ENCODE measurements at regions not wholly inside any gene's neighbourhood (a gene's known extent, or its start where the extent isn't known, plus 50 kb on each side); places are given as distances from the start of the nearest gene placed in this dataset.

DNA sequence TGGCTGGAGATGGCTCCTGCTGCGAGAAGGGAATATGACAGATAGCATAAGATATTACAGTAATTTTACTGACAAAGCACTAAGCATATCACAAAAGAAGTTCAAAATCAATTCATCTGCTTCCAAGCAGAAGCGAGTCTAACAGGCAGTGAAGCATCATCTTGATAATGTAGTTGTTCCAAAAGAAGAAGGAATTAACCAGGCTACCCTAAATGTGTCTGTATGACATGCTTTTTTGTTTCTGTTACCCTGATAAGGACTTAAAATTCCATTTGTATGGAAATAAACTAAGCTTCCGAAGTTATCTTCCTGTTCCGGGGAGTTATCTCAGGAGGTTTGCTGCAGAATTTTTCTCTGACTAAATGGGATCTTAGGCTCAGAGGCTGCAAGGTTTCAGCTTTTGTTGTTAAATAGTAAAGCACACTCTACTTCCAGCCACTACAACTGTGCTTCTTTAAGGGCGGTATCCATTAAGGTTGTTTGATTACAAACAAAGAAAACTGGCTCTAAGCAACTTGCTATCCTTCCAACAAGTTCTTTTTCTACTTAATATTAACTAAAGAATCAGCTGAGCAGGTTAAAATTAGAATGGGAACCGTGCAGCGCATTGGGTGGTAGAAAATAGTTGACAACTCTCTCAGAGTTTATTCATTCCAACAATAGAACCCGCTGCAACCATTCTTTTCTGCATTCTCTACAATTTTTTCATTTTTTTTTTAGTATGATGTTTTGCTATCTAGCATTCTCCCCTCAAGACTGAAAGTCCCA lies 607.3 kb downstream of the UQCRFS1 start:
- no peaks in the 10 kb centered on the region for H3K27me3 ChIP-seq (ENCODE audit: insufficient read depth, poor library complexity, severe bottlenecking)
- TF ChIP-seq POLR2AphosphoS5 (IDR thresholded peaks at IDR 0.05; ENCODE audit: low read depth) (no peak), GABPA (IDR thresholded peaks at IDR 0.05; ENCODE audit: low read depth) (no peak), SPI1 (IDR thresholded peaks at IDR 0.05; ENCODE audit: borderline replicate concordance, low read depth) (no peak), CTCF (IDR thresholded peaks at IDR 0.05; ENCODE audit: insufficient read depth, low read length) (no peak)
- TF ChIP-seq, protein P1, sequence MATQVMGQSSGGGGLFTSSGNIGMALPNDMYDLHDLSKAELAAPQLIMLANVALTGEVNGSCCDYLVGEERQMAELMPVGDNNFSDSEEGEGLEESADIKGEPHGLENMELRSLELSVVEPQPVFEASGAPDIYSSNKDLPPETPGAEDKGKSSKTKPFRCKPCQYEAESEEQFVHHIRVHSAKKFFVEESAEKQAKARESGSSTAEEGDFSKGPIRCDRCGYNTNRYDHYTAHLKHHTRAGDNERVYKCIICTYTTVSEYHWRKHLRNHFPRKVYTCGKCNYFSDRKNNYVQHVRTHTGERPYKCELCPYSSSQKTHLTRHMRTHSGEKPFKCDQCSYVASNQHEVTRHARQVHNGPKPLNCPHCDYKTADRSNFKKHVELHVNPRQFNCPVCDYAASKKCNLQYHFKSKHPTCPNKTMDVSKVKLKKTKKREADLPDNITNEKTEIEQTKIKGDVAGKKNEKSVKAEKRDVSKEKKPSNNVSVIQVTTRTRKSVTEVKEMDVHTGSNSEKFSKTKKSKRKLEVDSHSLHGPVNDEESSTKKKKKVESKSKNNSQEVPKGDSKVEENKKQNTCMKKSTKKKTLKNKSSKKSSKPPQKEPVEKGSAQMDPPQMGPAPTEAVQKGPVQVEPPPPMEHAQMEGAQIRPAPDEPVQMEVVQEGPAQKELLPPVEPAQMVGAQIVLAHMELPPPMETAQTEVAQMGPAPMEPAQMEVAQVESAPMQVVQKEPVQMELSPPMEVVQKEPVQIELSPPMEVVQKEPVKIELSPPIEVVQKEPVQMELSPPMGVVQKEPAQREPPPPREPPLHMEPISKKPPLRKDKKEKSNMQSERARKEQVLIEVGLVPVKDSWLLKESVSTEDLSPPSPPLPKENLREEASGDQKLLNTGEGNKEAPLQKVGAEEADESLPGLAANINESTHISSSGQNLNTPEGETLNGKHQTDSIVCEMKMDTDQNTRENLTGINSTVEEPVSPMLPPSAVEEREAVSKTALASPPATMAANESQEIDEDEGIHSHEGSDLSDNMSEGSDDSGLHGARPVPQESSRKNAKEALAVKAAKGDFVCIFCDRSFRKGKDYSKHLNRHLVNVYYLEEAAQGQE (IDR thresholded peaks at IDR 0.05; ENCODE audit: insufficient replicate concordance, low read depth) = no peak
- no peak overlapping the region for H3K27ac ChIP-seq (replicated peaks)
- no peak overlapping the region for H3K4me3 ChIP-seq (replicated peaks; ENCODE audit: insufficient read depth, low read length)
- no peak for DNase-seq (ENCODE audit: low read depth in 1 of 2, low spot score in 1 of 2)

- Histone ChIP-seq H3K27me3 (ENCODE audit: insufficient read depth, poor library complexity, severe bottlenecking) (no peaks in the 10 kb centered on the region), H3K4me3 (replicated peaks; ENCODE audit: insufficient read depth, low read length) (no peak overlapping the region), H3K27ac (replicated peaks) (no peak overlapping the region)
- TF ChIP-seq POLR2AphosphoS5 (IDR thresholded peaks at IDR 0.05; ENCODE audit: low read depth) (no peak), GABPA (IDR thresholded peaks at IDR 0.05; ENCODE audit: low read depth) (no peak), CTCF (IDR thresholded peaks at IDR 0.05; ENCODE audit: insufficient read depth, low read length) (no peak)
- TF ChIP-seq, protein P1 (IDR thresholded peaks at IDR 0.05; ENCODE audit: insufficient replicate concordance, low read depth) = no peak
- no peak for DNase-seq (ENCODE audit: low read depth in 1 of 2, low spot score in 1 of 2)
Observed at GRCh38 chr19:28603453-28603852, 609.5 kb downstream of the UQCRFS1 start.

DNA sequence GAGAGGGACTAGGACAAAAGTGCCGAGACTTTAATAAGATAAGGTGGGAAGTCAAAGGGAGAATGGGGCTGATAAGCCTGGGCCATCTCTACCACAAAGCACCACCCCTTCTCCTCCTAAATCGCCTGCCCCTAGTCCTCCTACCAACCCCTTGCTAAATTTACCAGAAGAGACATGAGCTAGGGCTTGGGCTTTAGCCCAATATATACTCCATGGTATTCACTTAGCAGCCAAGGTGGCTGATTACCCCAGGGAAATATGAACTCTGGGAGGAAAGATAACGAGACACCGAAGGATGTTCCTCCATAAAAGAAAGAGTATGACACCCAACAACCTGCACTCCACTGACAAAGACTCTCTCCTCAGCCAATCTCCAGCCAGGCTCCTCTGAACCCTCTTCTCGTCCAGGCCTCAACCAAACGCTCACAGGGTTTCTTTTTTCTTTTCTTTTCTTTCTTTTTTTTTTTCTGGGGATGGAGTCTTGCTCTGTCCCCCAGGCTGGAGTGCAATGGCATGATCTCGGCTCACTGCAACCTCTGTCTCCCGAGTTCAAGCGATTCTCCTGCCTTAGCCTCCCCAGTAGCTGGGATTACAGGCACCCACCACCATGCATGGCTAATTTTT lies 610.2 kb downstream of the UQCRFS1 start:
- H3K27ac ChIP-seq (replicated peaks) = no peak overlapping the region
- H3K4me3 ChIP-seq (replicated peaks; ENCODE audit: insufficient read depth, low read length) = no peak overlapping the region
- no peaks in the 10 kb centered on the region for H3K27me3 ChIP-seq (ENCODE audit: insufficient read depth, poor library complexity, severe bottlenecking)
- no peak for TF ChIP-seq CTCF (IDR thresholded peaks at IDR 0.05; ENCODE audit: insufficient read depth, low read length)
- DNase-seq (ENCODE audit: low read depth in 1 of 2, low spot score in 1 of 2) = no peak
